Gastroesophageal sphincter (tissue), 4 donors: ENCODE measurements at regions not wholly inside any gene's neighbourhood (a gene's known extent, or its start where the extent isn't known, plus 50 kb on each side); places are given as distances from the start of the nearest gene placed in this dataset.

Source experiments
- ATAC-seq: fragments of 150-250 bp; one replicate; pipeline ENCODE4 v1.9.1; 2016; ENCODE audit warnings: mild to moderate bottlenecking, moderate library complexity
- H3K27ac ChIP-seq, 4 donors: fragments of 200-600 bp; sonication (generic) in 3 of 4; 1 replicate in 3 of 4; 2 replicates in 1 of 4; pipeline ENCODE4 v1.5.1; 2016 to 2019
- H3K27me3 ChIP-seq: fragments of 200-600 bp; sonication (generic); one replicate; pipeline ENCODE4 v1.5.1; 2019
- H3K36me3 ChIP-seq, 2 donors: fragments of 200-600 bp; sonication (generic); one replicate each; pipeline ENCODE4 v1.5.1; 2019; ENCODE audit warnings: control low read depth in 1 of 2
- H3K4me1 ChIP-seq, 3 donors: fragments of 200-600 bp; sonication (generic); 1 replicate in 2 of 3; 2 replicates in 1 of 3; pipeline ENCODE4 v1.5.1; 2016 to 2019; ENCODE audit warnings: control low read depth in 2 of 3
- H3K4me3 ChIP-seq, 2 donors: fragments of 200-600 bp; sonication (generic); one replicate each; pipeline ENCODE4 v1.5.1; 2019; ENCODE audit warnings: mild to moderate bottlenecking in 1 of 2, moderate library complexity in 1 of 2
- H3K9me3 ChIP-seq, 3 donors: fragments of 200-600 bp; sonication (generic); one replicate each; pipeline ENCODE4 v1.5.1; 2017 to 2019; ENCODE audit warnings: control low read depth in 2 of 3
- CTCF ChIP-seq, 4 experiments: fragments of 200-600 bp in 2 of 4; fragments of 450-650 bp in 2 of 4; sonication (generic) in 1 of 4; IDR thresholded peaks; one replicate each; pipeline ENCODE4 v1.5.1; 2017 to 2019; ENCODE audit warnings: antibody characterized with exemption in 4 of 4, mild to moderate bottlenecking in 2 of 4, moderate library complexity in 2 of 4
- EP300 ChIP-seq: sonication (generic); formaldehyde crosslinking; IDR thresholded peaks from one replicate; pipeline ENCODE4 v1.6.1; 2017; ENCODE audit warnings: antibody characterized with exemption, mild to moderate bottlenecking
- POLR2A ChIP-seq, 2 donors: fragments of 450-650 bp; IDR thresholded peaks; one replicate each; pipeline ENCODE4 v1.6.1; 2017; ENCODE audit warnings: antibody characterized with exemption in 2 of 2, mild to moderate bottlenecking in 2 of 2, moderate library complexity in 1 of 2
- POLR2AphosphoS5 ChIP-seq: sonication (generic); formaldehyde crosslinking; IDR thresholded peaks from one replicate; pipeline ENCODE4 v1.6.1; 2017; ENCODE audit warnings: antibody characterized with exemption
- WGBS, 2 donors: methylation state at CpG; one replicate each; pipeline ENCODE4 v1.1.5; 2018; ENCODE audit warnings: low coverage in 1 of 2; 5-methylcytosine and 5-hydroxymethylcytosine counted together

DNA sequence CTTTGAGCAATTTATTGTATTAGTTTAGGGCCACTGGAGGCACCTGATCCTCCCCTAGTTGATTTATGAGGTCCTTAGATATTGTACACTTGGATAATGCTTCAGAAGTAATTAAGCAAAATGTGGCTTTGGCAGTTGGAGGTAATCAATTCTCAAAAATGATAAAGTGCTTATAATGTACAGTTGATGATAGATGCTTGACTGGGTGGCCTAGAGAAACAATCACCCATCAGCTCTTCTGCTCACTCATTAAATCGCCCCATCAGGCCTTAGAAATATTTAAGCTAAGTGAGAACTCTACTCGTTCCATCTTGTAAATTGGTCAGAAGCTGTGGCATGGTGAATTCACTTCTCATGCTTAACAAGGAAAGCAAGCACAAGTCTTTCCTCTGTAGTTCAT is 349.9 kb downstream of the SAMD5 start:
- no peak for TF ChIP-seq CTCF (IDR thresholded peaks at IDR 0.05)
- no peak for TF ChIP-seq POLR2AphosphoS5
- no peak for TF ChIP-seq EP300
- TF ChIP-seq POLR2A (IDR thresholded peaks at IDR 0.05), result no peak
- WGBS, 2 donors, result 64 to 95% methylated on average over 2 of the region's 2 CpGs

DNA sequence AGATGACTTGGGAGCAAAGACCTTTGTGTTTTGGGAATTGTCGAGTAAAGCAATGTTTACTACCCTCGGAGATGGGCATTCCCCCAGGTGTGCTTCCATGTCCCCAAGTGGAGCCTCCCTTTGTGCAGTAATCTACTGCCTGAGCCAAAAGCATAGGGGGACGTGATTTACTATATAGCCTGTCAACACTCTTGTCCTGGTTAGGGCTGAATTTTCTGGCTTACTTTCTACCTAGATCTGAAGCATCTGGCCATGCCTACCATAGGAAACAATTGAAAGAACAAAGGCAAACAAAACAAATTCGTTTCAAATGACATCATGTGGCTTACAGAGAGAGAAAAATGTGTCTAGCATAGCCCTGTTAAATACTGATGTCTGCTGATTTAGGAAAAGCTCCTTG is 350.6 kb downstream of the SAMD5 start:
- WGBS, 2 donors, result 63 to 71% methylated on average over 2 to 4 of the region's 4 CpGs
- Histone ChIP-seq H3K36me3 (no peaks in the 10 kb centered on the region), H3K27me3 (no peaks in the 10 kb centered on the region), H3K9me3 (no peaks in the 10 kb centered on the region), H3K4me3 (no peak overlapping the region), H3K27ac (no peak overlapping the region), H3K4me1 (no peaks in the 10 kb centered on the region)
- TF ChIP-seq POLR2AphosphoS5, result no peak
- no peak for TF ChIP-seq CTCF (IDR thresholded peaks at IDR 0.05)
- no peak for ATAC-seq

More for the DNA sequence above, 349.9 kb downstream of the SAMD5 start:
- Histone ChIP-seq H3K27ac (no peak overlapping the region), H3K9me3 (no peaks in the 10 kb centered on the region), H3K4me3 (no peak overlapping the region), H3K36me3 (no peaks in the 10 kb centered on the region), H3K27me3 (no peaks in the 10 kb centered on the region), H3K4me1 (no peaks in the 10 kb centered on the region)
- no peak for ATAC-seq

DNA sequence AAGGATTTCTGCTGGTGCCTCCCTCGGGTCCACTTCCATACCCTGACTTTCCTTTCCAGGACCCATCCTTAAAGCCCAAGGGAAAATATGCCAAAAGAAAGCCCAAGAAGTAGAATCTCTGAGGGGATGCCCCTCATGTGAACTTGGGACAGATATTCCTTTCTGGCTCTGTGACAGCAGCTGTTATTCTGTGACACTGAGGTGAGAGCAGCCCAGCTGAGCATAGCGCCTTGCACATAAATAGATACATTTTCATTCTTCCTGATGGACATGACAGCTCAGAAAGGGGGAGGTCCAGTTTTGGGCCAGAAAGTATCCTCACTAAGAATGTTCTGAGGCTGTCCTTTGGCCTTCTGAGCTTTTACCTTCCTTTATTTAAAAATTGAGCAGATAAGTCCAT is 353.2 kb downstream of the SAMD5 start:
- H3K4me3 ChIP-seq, result no peak overlapping the region
- H3K27ac ChIP-seq, result no peak overlapping the region
- TF ChIP-seq POLR2A (IDR thresholded peaks at IDR 0.05) (no peak), EP300 (no peak), POLR2AphosphoS5 (no peak), CTCF (IDR thresholded peaks at IDR 0.05) (no peak)
- H3K4me1 ChIP-seq, result no peaks in the 10 kb centered on the region
- no peaks in the 10 kb centered on the region for H3K27me3 ChIP-seq
- WGBS, 2 donors, result 83% methylated on average over 2 of the region's 2 CpGs; no CpG with 5 or more reads in 1 of the 2 donors
- H3K36me3 ChIP-seq, result no peaks in the 10 kb centered on the region
- no peak for ATAC-seq
- H3K9me3 ChIP-seq, result no peaks in the 10 kb centered on the region

- WGBS, 2 donors, result 89 to 93% methylated on average over 3 to 4 of the region's 4 CpGs
- no peak for TF ChIP-seq POLR2A (IDR thresholded peaks at IDR 0.05)
- no peak for TF ChIP-seq CTCF (IDR thresholded peaks at IDR 0.05)
- TF ChIP-seq POLR2AphosphoS5, result no peak
- no peak for TF ChIP-seq EP300
- ATAC-seq, result no peak
- H3K4me3 ChIP-seq, result no peak overlapping the region
- no peaks in the 10 kb centered on the region for H3K9me3 ChIP-seq
- no peaks in the 10 kb centered on the region for H3K36me3 ChIP-seq
- no peak overlapping the region for H3K27ac ChIP-seq
- H3K27me3 ChIP-seq, result no peaks in the 10 kb centered on the region
- H3K4me1 ChIP-seq, result peaks cover 0 to 15% (median 0%) of the 10 kb centered on the region in 3 donors
Measured at GRCh38 chr6:147867433-147868226, 359.1 kb downstream of the SAMD5 start.
